ENCODE measurements at regions not wholly inside any gene's neighbourhood (a gene's known extent, or its start where the extent isn't known, plus 50 kb on each side); places are given as distances from the start of the nearest gene placed in this dataset.
A peak's percentile ranks its signal among the peaks of the same experiment; 100 is the strongest.

DNA sequence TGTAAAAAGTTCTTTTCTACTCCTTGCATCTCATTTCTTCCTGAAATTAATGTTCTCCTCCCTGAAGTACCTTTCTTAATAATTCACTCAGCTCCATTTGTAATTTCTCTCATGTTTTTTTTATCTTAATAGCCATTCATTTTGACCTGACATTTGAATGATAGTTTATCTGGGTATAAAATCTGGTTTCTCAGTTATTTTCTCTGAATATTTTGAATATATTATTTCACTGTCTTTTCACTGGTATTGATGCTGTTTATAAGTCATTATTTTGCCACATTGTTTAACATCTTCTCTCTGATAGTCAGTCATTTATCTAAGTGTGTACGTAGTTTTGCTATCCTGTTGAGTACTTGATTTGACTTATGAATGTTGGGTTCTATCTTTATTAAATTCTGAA lies 68.8 kb upstream of the ARHGAP18 start:
- DNase-seq: no peak

DNA sequence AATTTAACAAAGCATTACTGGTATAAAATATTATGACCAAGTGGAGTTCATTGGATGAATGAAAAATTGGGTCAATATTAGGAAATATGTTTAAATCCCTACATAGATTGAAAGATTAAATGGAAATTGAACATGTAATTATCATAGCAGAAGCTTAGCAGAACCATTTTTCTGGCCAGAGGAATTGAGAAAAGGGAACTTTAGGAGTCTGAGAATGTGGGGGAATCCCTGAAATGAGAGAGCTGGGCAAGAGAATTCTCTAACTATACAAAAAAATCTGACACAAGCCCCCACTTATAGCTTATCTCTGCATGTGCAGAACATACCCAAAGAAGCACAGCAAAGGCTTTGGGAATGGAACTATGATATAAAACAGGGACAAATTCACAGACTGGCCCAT lies 67.4 kb upstream of the ARHGAP18 start:
- DNase-seq: no peak

DNA sequence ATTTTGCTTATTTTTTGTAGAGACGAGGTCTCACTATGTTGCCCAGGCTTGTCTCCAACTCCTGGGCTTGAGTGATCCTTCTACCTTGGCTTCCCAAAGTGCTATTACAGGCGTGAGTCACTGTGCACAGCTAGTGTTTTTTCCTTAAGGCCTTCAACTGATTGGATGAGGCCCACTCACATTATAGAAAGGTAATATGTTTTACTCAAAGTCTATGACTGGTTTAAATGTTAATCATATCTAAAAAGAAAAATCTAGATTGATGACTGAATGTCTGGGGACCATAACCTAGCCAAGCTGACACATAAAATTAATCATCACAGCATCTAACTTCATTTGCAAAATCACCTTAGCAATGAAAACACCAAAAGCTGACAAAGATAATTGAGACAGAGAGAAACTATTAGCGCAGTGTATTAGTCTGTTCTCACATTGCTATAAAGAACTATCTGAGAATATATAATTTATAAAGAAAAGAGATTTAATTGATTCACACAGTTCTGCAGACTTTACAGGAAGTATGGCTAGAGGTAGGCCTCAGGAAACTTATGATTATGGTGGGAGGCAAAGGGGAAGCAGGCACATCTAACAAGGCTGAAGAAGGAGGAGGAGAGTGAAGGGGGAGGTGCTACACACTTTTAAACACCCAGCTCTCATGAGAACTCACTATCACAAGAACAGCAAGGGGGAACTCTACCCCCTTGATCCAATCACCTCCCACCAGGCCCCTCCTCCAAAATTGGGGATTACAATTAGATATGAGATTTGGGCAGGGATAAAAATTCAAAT lies 66.8 kb upstream of the ARHGAP18 start:
- no peak for DNase-seq

- DNase-seq: peak; percentile 34 to 49
These were observed 64.9 kb upstream of the ARHGAP18 start for GRCh38 chr6:129774697-129775447.

- no peak for DNase-seq
These were observed 63.3 kb upstream of the ARHGAP18 start for GRCh38 chr6:129773304-129773703.

DNA sequence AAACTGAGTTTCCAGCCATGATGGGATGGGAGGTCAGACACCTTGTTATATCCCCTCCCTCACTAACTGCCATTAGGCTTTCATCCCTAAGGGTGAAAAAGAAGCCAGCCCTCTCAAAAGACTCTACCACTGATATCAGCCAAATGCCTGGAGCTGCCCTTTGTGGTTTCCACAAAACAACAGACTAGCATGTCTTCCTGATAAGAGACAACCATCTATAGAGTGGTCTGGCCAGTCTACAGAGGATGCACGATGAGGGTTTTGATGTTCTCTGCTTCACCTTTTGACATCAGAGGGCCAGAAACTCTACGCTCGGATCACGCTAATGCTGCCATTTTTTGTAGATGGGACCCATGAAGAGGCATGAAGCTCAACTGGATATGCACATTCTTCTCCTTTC lies 61.7 kb upstream of the ARHGAP18 start:
- DNase-seq: no peak

DNA sequence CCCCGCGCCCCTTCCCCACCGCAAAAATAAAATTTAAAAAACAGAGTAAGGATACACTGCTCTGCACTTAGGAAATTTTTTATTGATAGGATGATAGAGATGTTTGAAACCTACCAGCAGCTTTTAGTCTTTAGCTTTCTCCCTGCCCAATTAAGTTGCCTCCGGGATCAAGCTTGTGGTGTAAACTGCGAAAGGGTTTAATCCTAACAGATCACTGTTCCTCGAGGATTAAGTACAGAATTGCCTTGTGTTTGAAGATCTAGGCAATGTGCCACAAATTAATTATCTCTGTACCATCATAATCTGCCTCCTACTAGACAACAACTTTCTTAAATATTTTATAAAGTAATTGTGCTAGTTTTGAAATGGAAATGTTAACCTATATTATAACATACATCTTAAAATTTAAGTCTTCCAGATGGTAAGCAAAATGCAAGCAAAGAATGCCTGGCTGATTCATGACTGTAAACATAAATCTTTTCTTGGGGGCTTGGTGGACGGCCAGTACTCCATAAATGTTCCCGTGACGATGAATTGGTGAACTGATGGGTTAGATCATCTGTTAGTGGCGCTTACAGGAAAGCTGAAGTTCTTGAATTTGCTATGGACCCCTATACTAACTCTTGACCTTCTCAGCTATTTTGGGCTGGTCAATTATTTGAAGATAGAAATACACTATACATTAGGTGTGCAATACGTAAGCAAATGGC lies 58.0 kb upstream of the ARHGAP18 start:
- no peak for DNase-seq

DNA sequence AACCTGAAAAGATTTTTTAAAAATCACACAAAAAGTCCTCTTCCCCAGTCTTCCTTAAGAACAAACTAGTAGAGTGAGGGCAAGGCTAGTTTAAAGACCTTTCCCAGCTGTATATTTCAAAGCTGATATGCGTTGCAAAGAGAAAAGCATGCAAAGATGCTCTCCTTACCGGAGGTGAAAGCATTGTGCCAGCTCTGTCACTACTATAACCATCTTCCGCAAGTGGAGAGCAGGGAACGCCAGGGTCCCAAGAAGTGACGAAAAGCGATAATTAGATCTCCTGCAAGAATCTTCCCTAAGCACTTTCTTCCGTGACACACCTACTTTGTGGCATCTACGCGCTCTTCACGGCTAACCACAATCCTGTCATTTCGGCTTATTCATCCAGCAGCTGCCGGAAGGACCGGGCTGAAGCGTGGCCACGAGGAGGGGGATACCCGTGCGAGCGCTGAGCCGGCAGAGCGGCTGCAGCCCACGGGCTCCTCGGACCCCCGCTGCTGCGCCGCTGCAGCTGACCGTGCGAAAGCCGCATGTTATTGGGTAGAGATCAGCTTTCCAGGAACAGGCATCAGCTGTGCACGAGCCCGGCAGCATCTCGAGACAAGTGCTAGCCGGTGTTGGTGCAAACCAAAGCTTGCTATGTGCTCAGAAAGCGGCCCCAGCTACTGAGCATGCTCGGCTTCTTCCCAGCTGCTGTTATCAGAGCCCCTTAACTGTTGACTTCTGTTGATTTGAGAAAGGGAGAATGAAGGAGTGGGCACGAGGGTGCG lies 57.2 kb upstream of the ARHGAP18 start:
- peak; percentile 50 to 51 for DNase-seq

GRCh38 chr6:129764761-129765407 lies 54.9 kb upstream of the ARHGAP18 start:
- DNase-seq: no peak

- DNase-seq: no peak
These were observed 50.0 kb upstream of the ARHGAP18 start for GRCh38 chr6:129759796-129760605.
